H9 (cell line): ENCODE measurements at regions not wholly inside any gene's neighbourhood (a gene's known extent, or its start where the extent isn't known, plus 50 kb on each side); places are given as distances from the start of the nearest gene placed in this dataset.

Experiments used
- DNase-seq: peaks from one replicate; pipeline ENCODE4 v3.0.0-alpha.2; 2017
- H2AFZ ChIP-seq: one replicate; pipeline ENCODE4 v1.6.1; 2013; ENCODE audit warnings: mild to moderate bottlenecking, low read length, control low read depth, moderate library complexity
- H2AK5ac ChIP-seq: 2 replicates; pipeline ENCODE4 v1.6.1; 2013; ENCODE audit warnings: low read length, control low read depth, mixed read lengths; ENCODE audit not compliant: insufficient read length
- H2BK120ac ChIP-seq: one replicate; pipeline ENCODE4 v1.6.1; 2013; ENCODE audit warnings: low read depth, mild to moderate bottlenecking, low read length, control low read depth, inconsistent platforms; ENCODE audit not compliant: poor library complexity, severe bottlenecking
- H2BK12ac ChIP-seq: 2 replicates; pipeline ENCODE4 v1.6.1; 2013; ENCODE audit warnings: low read length, control low read depth, mixed read lengths, low read depth; ENCODE audit not compliant: insufficient read length
- H2BK15ac ChIP-seq: 2 replicates; pipeline ENCODE4 v1.6.1; 2013; ENCODE audit warnings: low read depth, low read length, control low read depth
- H2BK20ac ChIP-seq: one replicate; pipeline ENCODE4 v1.6.1; 2013; ENCODE audit warnings: low read depth, mild to moderate bottlenecking, low read length, control low read depth, inconsistent platforms; ENCODE audit not compliant: poor library complexity, severe bottlenecking
- H2BK5ac ChIP-seq: 2 replicates; pipeline ENCODE4 v1.6.1; 2013; ENCODE audit warnings: low read length, control low read depth, mixed read lengths; ENCODE audit not compliant: insufficient read length
- H3K14ac ChIP-seq: 2 replicates; pipeline ENCODE4 v1.6.1; 2013; ENCODE audit warnings: low read length, control low read depth; ENCODE audit not compliant: insufficient read depth
- H3K18ac ChIP-seq: 2 replicates; pipeline ENCODE4 v1.6.1; 2013; ENCODE audit warnings: low read depth, mild to moderate bottlenecking, mixed read lengths, low read length, control low read depth; ENCODE audit not compliant: insufficient read length
- H3K23ac ChIP-seq: 2 replicates; pipeline ENCODE4 v1.6.1; 2013; ENCODE audit warnings: low read length, control low read depth, mixed read lengths, low read depth; ENCODE audit not compliant: insufficient read length
- H3K23me2 ChIP-seq: 2 replicates; pipeline ENCODE4 v1.6.1; 2013; ENCODE audit warnings: low read depth, mild to moderate bottlenecking, mixed read lengths, low read length, control low read depth; ENCODE audit not compliant: insufficient read length, poor library complexity, severe bottlenecking
- H3K27ac ChIP-seq: 2 replicates; pipeline ENCODE4 v1.5.1; 2013; ENCODE audit warnings: low read length, control low read depth, mixed read lengths, low read depth; ENCODE audit not compliant: insufficient read length
- H3K27me3 ChIP-seq: 2 replicates; pipeline ENCODE4 v1.6.1; 2013; ENCODE audit warnings: low read length, control low read depth, inconsistent platforms; ENCODE audit not compliant: insufficient read depth
- H3K4ac ChIP-seq: 2 replicates; pipeline ENCODE4 v1.6.1; 2013; ENCODE audit warnings: low read depth, mild to moderate bottlenecking, control low read depth, inconsistent platforms, low read length, moderate library complexity
- H3K4me1 ChIP-seq: 2 replicates; pipeline ENCODE4 v1.6.1; 2013; ENCODE audit warnings: low read length, control low read depth, inconsistent platforms; ENCODE audit not compliant: insufficient read depth
- H3K4me2 ChIP-seq: 2 replicates; pipeline ENCODE4 v1.6.1; 2013; ENCODE audit warnings: low read length, control low read depth, mixed read lengths; ENCODE audit not compliant: insufficient read length, insufficient read depth
- H3K56ac ChIP-seq: 2 replicates; pipeline ENCODE4 v1.6.1; 2013; ENCODE audit warnings: low read depth, mild to moderate bottlenecking, mixed read lengths, low read length, control low read depth; ENCODE audit not compliant: insufficient read length
- H3K79me1 ChIP-seq: 2 replicates; pipeline ENCODE4 v1.6.1; 2013; ENCODE audit warnings: low read depth, mild to moderate bottlenecking, moderate library complexity, low read length, control low read depth, inconsistent platforms; ENCODE audit not compliant: insufficient read depth, poor library complexity, severe bottlenecking
- H3K79me2 ChIP-seq: 2 replicates; pipeline ENCODE4 v1.6.1; 2013; ENCODE audit warnings: low read length, control low read depth, inconsistent platforms; ENCODE audit not compliant: insufficient read depth
- H3K9ac ChIP-seq: 2 replicates; pipeline ENCODE4 v1.6.1; 2013; ENCODE audit warnings: low read length, control low read depth, mixed read lengths; ENCODE audit not compliant: insufficient read length; ENCODE audit errors: extremely low read depth
- H3K9me3 ChIP-seq: one replicate; pipeline ENCODE4 v1.6.1; 2013; ENCODE audit warnings: low read depth, low read length, inconsistent platforms; ENCODE audit not compliant: control insufficient read depth
- H3T11ph ChIP-seq: one replicate; pipeline ENCODE4 v1.6.1; 2013; ENCODE audit warnings: mild to moderate bottlenecking, low read length, control low read depth, inconsistent platforms
- H4K20me1 ChIP-seq: one replicate; pipeline ENCODE4 v1.6.1; 2013; ENCODE audit not compliant: control insufficient read depth, insufficient read length, insufficient read depth
- H4K5ac ChIP-seq: 2 replicates; pipeline ENCODE4 v1.6.1; 2013; ENCODE audit warnings: low read depth, mild to moderate bottlenecking, mixed read lengths, low read length, control low read depth; ENCODE audit not compliant: insufficient read length
- H4K8ac ChIP-seq: replicated peaks from 2 replicates; pipeline ENCODE4 v1.6.1; 2013; ENCODE audit warnings: low read length, control low read depth, mixed read lengths, low read depth; ENCODE audit not compliant: insufficient read length
- H4K91ac ChIP-seq: 2 replicates; pipeline ENCODE4 v1.6.1; 2013; ENCODE audit warnings: low read depth, mild to moderate bottlenecking, moderate library complexity, mixed read lengths, low read length, control low read depth; ENCODE audit not compliant: insufficient read length
- H3K27ac Mint-ChIP-seq, 3 experiments: 2 replicates in 2 of 3; 3 replicates in 1 of 3; pipeline ENCODE4 v1.8.0; 2020 to 2021; ENCODE audit warnings: mixed read lengths in 3 of 3, mild to moderate bottlenecking in 1 of 3, moderate library complexity in 1 of 3
- H3K27me3 Mint-ChIP-seq: 2 replicates; pipeline ENCODE4 v1.8.0; 2021; ENCODE audit warnings: low read depth, mild to moderate bottlenecking, moderate library complexity, mixed read lengths
- H3K36me3 Mint-ChIP-seq, 3 experiments: 2 replicates in 2 of 3; 3 replicates in 1 of 3; pipeline ENCODE4 v1.8.0; 2020 to 2021; ENCODE audit warnings: low read depth in 3 of 3, mixed read lengths in 3 of 3; ENCODE audit not compliant: insufficient read depth in 1 of 3
- H3K4me1 Mint-ChIP-seq, 2 experiments: 2 replicates each; pipeline ENCODE4 v1.8.0; 2020; ENCODE audit warnings: mixed read lengths in 2 of 2
- H3K4me3 Mint-ChIP-seq, 2 experiments: 2 replicates in 1 of 2; 3 replicates in 1 of 2; pipeline ENCODE4 v1.8.0; 2020 to 2021; ENCODE audit warnings: mild to moderate bottlenecking in 2 of 2, mixed read lengths in 2 of 2, moderate library complexity in 1 of 2
- H3K9me3 Mint-ChIP-seq, 2 experiments: 2 replicates in 1 of 2; 3 replicates in 1 of 2; pipeline ENCODE4 v1.8.0; 2020; ENCODE audit warnings: mild to moderate bottlenecking in 2 of 2, mixed read lengths in 2 of 2, moderate library complexity in 1 of 2
- CTCF ChIP-seq: fragments of 200-600 bp; sonication (generic); conservative IDR thresholded peaks from 3 replicates; pipeline ENCODE4 v1.8.0; 2021; ENCODE audit warnings: antibody characterized with exemption, mild to moderate bottlenecking
- WGBS: extraction: QIAGEN DNeasy Blood & Tissue Kit; methylation state at CpG from one replicate; pipeline ENCODE4 v1.1.7; 2013; ENCODE audit warnings: missing lambda C conversion rate, low lambda C conversion rate, mixed read lengths; ENCODE audit not compliant: insufficient read length; ENCODE audit errors: extremely low coverage; 5-methylcytosine and 5-hydroxymethylcytosine counted together

- Histone ChIP-seq H3K4me1 (no peaks in the 10 kb centered on the region), H2AFZ (no peak overlapping the region), H3K18ac (no peak overlapping the region), H4K5ac (no peak overlapping the region), H3K27me3 (no peaks in the 10 kb centered on the region), H3K14ac (no peak overlapping the region; the same call in 1 of the 2 replicates), H3K23ac (no peak overlapping the region), H3K27ac (no peak overlapping the region), H3K4me2 (no peak overlapping the region), H2BK15ac (no peak overlapping the region), H2BK120ac (no peak overlapping the region), H3T11ph (no peak overlapping the region), H3K23me2 (no peaks in the 10 kb centered on the region), H3K79me1 (no peaks in the 10 kb centered on the region), H3K4ac (no peak overlapping the region), H2BK20ac (no peak overlapping the region), H3K9ac (no peak overlapping the region), H2BK5ac (no peak overlapping the region), H4K20me1 (no peaks in the 10 kb centered on the region), H2BK12ac (no peak overlapping the region), H2AK5ac (no peak overlapping the region), H4K8ac (no peak overlapping the region), H4K91ac (no peak overlapping the region), H3K79me2 (no peaks in the 10 kb centered on the region), H3K56ac (no peak overlapping the region), H3K9me3 (no peaks in the 10 kb centered on the region)
- peaks cover 0 to 2% of the 10 kb centered on the region in 2 experiments; a peak in 1 of 4 replicates for H3K4me1 Mint-ChIP-seq
- no peaks in the 10 kb centered on the region for H3K36me3 Mint-ChIP-seq
- peaks cover 0 to 4% of the 10 kb centered on the region in 2 experiments; a peak in 1 of 5 replicates for H3K9me3 Mint-ChIP-seq
- H3K4me3 Mint-ChIP-seq: no peak overlapping the region
- DNase-seq: no peak
- no CpG with 5 or more reads among the region's 5 CpGs for WGBS
- no peak overlapping the region for H3K27ac Mint-ChIP-seq
- TF ChIP-seq CTCF: no peak
- no peaks in the 10 kb centered on the region for H3K27me3 Mint-ChIP-seq
These were observed 367.6 kb upstream of the CLINT1 start for GRCh38 chr5:158226496-158226895.
